ENCODE measurements at regions not wholly inside any gene's neighbourhood (a gene's known extent, or its start where the extent isn't known, plus 50 kb on each side); places are given as distances from the start of the nearest gene placed in this dataset.
"Not testable (repeated sequence)": the region's sequence is repeated elsewhere in the genome, so short reads cannot be mapped to it uniquely, and the experiment has no call there.

DNA sequence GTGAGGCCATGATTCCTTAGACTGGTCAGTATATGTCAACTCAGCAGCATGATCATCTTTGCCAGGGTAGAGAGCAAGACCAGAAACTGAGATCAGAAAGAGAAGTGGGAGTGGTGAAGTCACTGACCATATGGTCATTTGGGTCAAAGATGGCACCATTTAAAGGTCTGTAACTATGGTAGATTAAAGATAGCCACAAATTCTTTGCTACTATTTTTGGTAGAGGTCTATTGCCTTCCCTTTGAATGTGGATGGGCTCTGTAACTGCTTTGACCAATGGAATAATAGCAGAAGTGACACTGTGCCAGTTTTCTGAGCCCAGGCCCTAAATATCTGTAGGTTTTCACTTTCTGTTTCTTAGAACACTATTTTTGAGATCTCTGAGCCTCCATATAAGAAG, 117.6 kb downstream of the PCSK1 start:
- intact Hi-C loops (cut with micrococcal nuclease; ENCODE audit: unreplicated experiment), result no loop called here
- ChIA-PET POLR2A (ENCODE audit: low non-redundant PET) (no interaction called here), CTCF (no interaction called here)
- no peaks in the 10 kb centered on the region for H3K36me3 ChIP-seq (ENCODE audit: insufficient read depth, low read length, poor library complexity, severe bottlenecking)
- H3K9me3 ChIP-seq (ENCODE audit: low read depth, low read length, poor library complexity, severe bottlenecking), result no peaks in the 10 kb centered on the region
- no peaks in the 10 kb centered on the region for H3K27me3 ChIP-seq (replicated peaks; ENCODE audit: insufficient read depth, low read depth, low read length, poor library complexity)
- no peak for DNase-seq (ENCODE audit: low spot score)
- no peak overlapping the region for H3K4me3 ChIP-seq (ENCODE audit: low read depth, low read length, poor library complexity, severe bottlenecking)
- no peak overlapping the region for H3K27ac ChIP-seq (ENCODE audit: low read depth, low read length, poor library complexity, severe bottlenecking)
- no peaks in the 10 kb centered on the region for H3K4me1 ChIP-seq (ENCODE audit: insufficient read depth, low read length, poor library complexity, severe bottlenecking)
- TF ChIP-seq EZH2 (IDR thresholded peaks at IDR 0.05; ENCODE audit: borderline replicate concordance, low read depth, low read length, poor library complexity, severe bottlenecking), result no peak
- TF ChIP-seq, protein P1, sequence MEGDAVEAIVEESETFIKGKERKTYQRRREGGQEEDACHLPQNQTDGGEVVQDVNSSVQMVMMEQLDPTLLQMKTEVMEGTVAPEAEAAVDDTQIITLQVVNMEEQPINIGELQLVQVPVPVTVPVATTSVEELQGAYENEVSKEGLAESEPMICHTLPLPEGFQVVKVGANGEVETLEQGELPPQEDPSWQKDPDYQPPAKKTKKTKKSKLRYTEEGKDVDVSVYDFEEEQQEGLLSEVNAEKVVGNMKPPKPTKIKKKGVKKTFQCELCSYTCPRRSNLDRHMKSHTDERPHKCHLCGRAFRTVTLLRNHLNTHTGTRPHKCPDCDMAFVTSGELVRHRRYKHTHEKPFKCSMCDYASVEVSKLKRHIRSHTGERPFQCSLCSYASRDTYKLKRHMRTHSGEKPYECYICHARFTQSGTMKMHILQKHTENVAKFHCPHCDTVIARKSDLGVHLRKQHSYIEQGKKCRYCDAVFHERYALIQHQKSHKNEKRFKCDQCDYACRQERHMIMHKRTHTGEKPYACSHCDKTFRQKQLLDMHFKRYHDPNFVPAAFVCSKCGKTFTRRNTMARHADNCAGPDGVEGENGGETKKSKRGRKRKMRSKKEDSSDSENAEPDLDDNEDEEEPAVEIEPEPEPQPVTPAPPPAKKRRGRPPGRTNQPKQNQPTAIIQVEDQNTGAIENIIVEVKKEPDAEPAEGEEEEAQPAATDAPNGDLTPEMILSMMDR (conservative IDR thresholded peaks at IDR 0.05; ENCODE audit: low read depth, low read length), result no peak
- BruUV-seq (replicated peaks), result no TSS peak

GRCh38 chr5:96312383-96312782, 120.7 kb downstream of the PCSK1 start:
- Histone ChIP-seq H3K27ac (ENCODE audit: low read depth, low read length, poor library complexity, severe bottlenecking) (no peak overlapping the region), H3K4me1 (ENCODE audit: insufficient read depth, low read length, poor library complexity, severe bottlenecking) (no peaks in the 10 kb centered on the region), H3K4me3 (ENCODE audit: low read depth, low read length, poor library complexity, severe bottlenecking) (no peak overlapping the region), H3K36me3 (ENCODE audit: insufficient read depth, low read length, poor library complexity, severe bottlenecking) (no peaks in the 10 kb centered on the region), H3K9me3 (ENCODE audit: low read depth, low read length, poor library complexity, severe bottlenecking) (no peaks in the 10 kb centered on the region), H3K27me3 (replicated peaks; ENCODE audit: insufficient read depth, low read depth, low read length, poor library complexity) (no peaks in the 10 kb centered on the region)
- intact Hi-C loops (cut with micrococcal nuclease; ENCODE audit: unreplicated experiment), result no loop called here
- DNase-seq (ENCODE audit: low spot score), result no peak
- POLR2A ChIA-PET (ENCODE audit: low non-redundant PET), result no interaction called here
- CTCF ChIA-PET, result no interaction called here
- TF ChIP-seq EZH2 (IDR thresholded peaks at IDR 0.05; ENCODE audit: borderline replicate concordance, low read depth, low read length, poor library complexity, severe bottlenecking), result no peak
- TF ChIP-seq, protein P1 (conservative IDR thresholded peaks at IDR 0.05; ENCODE audit: low read depth, low read length), result no peak
- no TSS peak for BruUV-seq (replicated peaks)

DNA sequence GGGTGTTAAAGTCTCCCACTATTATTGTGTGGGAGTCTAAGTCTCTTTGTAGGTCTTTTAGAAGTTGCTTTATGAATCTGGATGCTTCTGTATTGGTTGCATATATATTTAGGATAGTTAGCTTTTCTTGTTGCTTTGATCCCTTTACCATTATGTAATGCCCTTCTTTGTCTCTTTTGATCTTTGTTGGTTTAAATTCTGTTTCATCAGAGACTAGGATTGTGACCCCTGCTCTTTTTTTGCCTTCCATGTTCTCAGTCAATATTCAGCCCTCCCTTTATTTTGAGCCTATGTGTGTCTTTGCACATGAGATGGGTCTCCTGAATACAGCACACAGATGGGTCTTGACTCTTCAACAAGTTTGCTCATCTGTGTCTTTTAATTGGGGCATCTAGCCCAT, 126.0 kb downstream of the PCSK1 start:
- H3K36me3 ChIP-seq (ENCODE audit: insufficient read depth, low read length, poor library complexity, severe bottlenecking); H3K4me1 ChIP-seq (ENCODE audit: insufficient read depth, low read length, poor library complexity, severe bottlenecking); intact Hi-C loops (cut with micrococcal nuclease; ENCODE audit: unreplicated experiment); H3K27ac ChIP-seq (ENCODE audit: low read depth, low read length, poor library complexity, severe bottlenecking); CTCF ChIA-PET; POLR2A ChIA-PET (ENCODE audit: low non-redundant PET); BruUV-seq (replicated peaks); H3K27me3 ChIP-seq (replicated peaks; ENCODE audit: insufficient read depth, low read depth, low read length, poor library complexity); H3K4me3 ChIP-seq (ENCODE audit: low read depth, low read length, poor library complexity, severe bottlenecking); H3K9me3 ChIP-seq (ENCODE audit: low read depth, low read length, poor library complexity, severe bottlenecking); DNase-seq (ENCODE audit: low spot score): not testable (repeated sequence)

- CTCF ChIA-PET, result no interaction called here
Measured at GRCh38 chr5:96302174-96302738, 130.8 kb downstream of the PCSK1 start.

More at GRCh38 chr5:96302174-96302738, 130.8 kb downstream of the PCSK1 start:
- intact Hi-C loops (cut with micrococcal nuclease; ENCODE audit: unreplicated experiment), result no loop called here
- Histone ChIP-seq H3K36me3 (ENCODE audit: insufficient read depth, low read length, poor library complexity, severe bottlenecking) (no peaks in the 10 kb centered on the region), H3K9me3 (ENCODE audit: low read depth, low read length, poor library complexity, severe bottlenecking) (no peaks in the 10 kb centered on the region), H3K27ac (ENCODE audit: low read depth, low read length, poor library complexity, severe bottlenecking) (no peak overlapping the region), H3K4me1 (ENCODE audit: insufficient read depth, low read length, poor library complexity, severe bottlenecking) (no peaks in the 10 kb centered on the region), H3K4me3 (ENCODE audit: low read depth, low read length, poor library complexity, severe bottlenecking) (no peak overlapping the region), H3K27me3 (replicated peaks; ENCODE audit: insufficient read depth, low read depth, low read length, poor library complexity) (no peaks in the 10 kb centered on the region)
- no TSS peak for BruUV-seq (replicated peaks)
- POLR2A ChIA-PET (ENCODE audit: low non-redundant PET), result no interaction called here
- TF ChIP-seq EZH2 (IDR thresholded peaks at IDR 0.05; ENCODE audit: borderline replicate concordance, low read depth, low read length, poor library complexity, severe bottlenecking), result no peak
- TF ChIP-seq, protein P1 (conservative IDR thresholded peaks at IDR 0.05; ENCODE audit: low read depth, low read length), result no peak
- DNase-seq (ENCODE audit: low spot score), result no peak
